Heart right ventricle (tissue), 16 donors: ENCODE measurements at regions not wholly inside any gene's neighbourhood (a gene's known extent, or its start where the extent isn't known, plus 50 kb on each side); places are given as distances from the start of the nearest gene placed in this dataset.

Source experiments
- ATAC-seq, 8 donors: fragments of 200-7000 bp; cut with Tn5 transposase; one replicate each; pipeline ENCODE4 v1.9.1; 2020; ENCODE audit warnings: mild to moderate bottlenecking in 8 of 8, moderate library complexity in 8 of 8, moderate number of reproducible peaks in 1 of 8
- DNase-seq, 2 donors: peaks; one replicate each; pipeline ENCODE4 v3.0.0-alpha.2; 2020
- H3K27ac ChIP-seq, 10 donors: fragments of 200-600 bp; sonication (generic) in 2 of 10; one replicate each; pipeline versions ENCODE4 v1.5.0 to v1.8.0; 2020 to 2022; ENCODE audit warnings: mild to moderate bottlenecking in 3 of 10
- H3K27me3 ChIP-seq, 7 donors: fragments of 200-600 bp; one replicate each; pipeline ENCODE4 v1.8.0; 2021 to 2022; ENCODE audit warnings: mild to moderate bottlenecking in 2 of 7
- H3K36me3 ChIP-seq, 9 donors: fragments of 200-600 bp; sonication (generic) in 1 of 9; one replicate each; pipeline versions ENCODE4 v1.5.0 to v1.8.0; 2020 to 2022; ENCODE audit warnings: mild to moderate bottlenecking in 2 of 9
- H3K4me1 ChIP-seq, 9 donors: fragments of 200-600 bp; sonication (generic) in 1 of 9; one replicate each; pipeline versions ENCODE4 v1.5.0 to v1.8.0; 2020 to 2022; ENCODE audit warnings: mild to moderate bottlenecking in 4 of 9
- H3K4me3 ChIP-seq, 10 donors: fragments of 200-600 bp; sonication (generic) in 2 of 10; one replicate each; pipeline versions ENCODE4 v1.5.0 to v1.8.0; 2020 to 2022; ENCODE audit warnings: mild to moderate bottlenecking in 7 of 10, moderate library complexity in 2 of 10
- H3K9me3 ChIP-seq, 11 donors: fragments of 200-600 bp in 10 of 11; sonication (generic) in 2 of 11; one replicate each; pipeline versions ENCODE4 v1.5.0 to v1.8.0; 2013 to 2022; ENCODE audit warnings: mild to moderate bottlenecking in 2 of 11, control low read depth in 1 of 11, moderate library complexity in 1 of 11
- CTCF ChIP-seq, 9 donors: fragments of 200-600 bp; sonication (generic) in 2 of 9; IDR thresholded peaks; one replicate each; pipeline versions ENCODE4 v1.5.0 to v1.8.0; 2021 to 2022; ENCODE audit warnings: antibody characterized with exemption in 9 of 9, mild to moderate bottlenecking in 5 of 9, moderate library complexity in 1 of 9
- WGBS, 2 donors: extraction: QIAGEN DNeasy Blood & Tissue Kit; methylation state at CpG; one replicate each; pipeline ENCODE4 v1.1.7; 2013; ENCODE audit warnings: inconsistent platforms in 1 of 2; 5-methylcytosine and 5-hydroxymethylcytosine counted together
- intact Hi-C, 10 donors: fragments of 100-400 bp; cut with DNase I; formaldehyde crosslinking; loops; one replicate each; pipeline versions ENCODE4 v1.11.1 to v1.14.2; 2022
- donor health status: Arrhythmogenic right ventricular cardiomyopathy.
- donor health status: ischemic (EF 13 %, LVEDD 7.1; RV severe dilation, severe dysfunction).
- donor health status: healthy with polysubstance abuse.
- donor health status: DM: no; HTN: yes; CAD: no.
- donor health status: DM: no; HTN: no; CAD: no.
- donor health status: ischemic (EF 25% LVEDD 6.9; RV normal size, moderate dysfunction).
- donor health status: ischemic (EF 25% LVEDD 5.7; RV mildly dilated, moderate dysfunction).
- donor health status: healthy.
- donor health status: DM: yes; HTN: yes; CAD: no.
- donor health status: Ischemic cardiomyopathy.
- donor health status: ischemic (EF 35%, LVEDD 5.7; RV mildly dilated, moderate dysfunction).
- donor health status: nonischemic (EF 11% LVEDD 7.7; RV severe dilation, severe dysfunction).
- donor health status: DM: yes; HTN: yes; CAD: no.
- donor health status: PGD.
- donor health status: ischemic (EF 29% LVEDD 5.4; RV normal size, mild dysfunction).
- donor health status: nonischemic (EF 23%, LVEDD 6.1; RV moderate dilation, normal function).

GRCh38 chr2:156157670-156158069 lies 174.9 kb downstream of the NR4A2 start:
- TF ChIP-seq CTCF (IDR thresholded peaks at IDR 0.05): no peak
- intact Hi-C loops: no loop called here
- H3K9me3 ChIP-seq: no peaks in the 10 kb centered on the region

GRCh38 chr2:156156580-156156979 lies 175.9 kb downstream of the NR4A2 start:
- Histone ChIP-seq H3K4me1 (no peaks in the 10 kb centered on the region), H3K27me3 (no peaks in the 10 kb centered on the region), H3K36me3 (no peaks in the 10 kb centered on the region), H3K9me3 (no peaks in the 10 kb centered on the region), H3K4me3 (no peak overlapping the region), H3K27ac (no peak overlapping the region)
- ATAC-seq (no peak), DNase-seq (no peak)
- intact Hi-C loops: no loop called here
- 61 to 66% methylated on average over 2 of the region's 2 CpGs for WGBS, 2 donors
- peak in 6 of 9 donors; percentile 14 to 33 (median 26) for TF ChIP-seq CTCF (IDR thresholded peaks at IDR 0.05)

More at GRCh38 chr2:156157670-156158069, 174.9 kb downstream of the NR4A2 start:
- H3K4me3 ChIP-seq: no peak overlapping the region
- H3K27ac ChIP-seq: no peak overlapping the region
- DNase-seq: no peak
- no peaks in the 10 kb centered on the region for H3K36me3 ChIP-seq
- no peaks in the 10 kb centered on the region for H3K4me1 ChIP-seq
- H3K27me3 ChIP-seq: no peaks in the 10 kb centered on the region
- WGBS, 2 donors: 30 to 34% methylated on average over 1 of the region's 1 CpG
- no peak for ATAC-seq

- intact Hi-C loops: no loop called here
- Histone ChIP-seq H3K4me3 (no peak overlapping the region), H3K9me3 (no peaks in the 10 kb centered on the region), H3K36me3 (no peaks in the 10 kb centered on the region), H3K4me1 (no peaks in the 10 kb centered on the region), H3K27ac (no peak overlapping the region), H3K27me3 (no peaks in the 10 kb centered on the region)
- TF ChIP-seq CTCF (IDR thresholded peaks at IDR 0.05): no peak
- ATAC-seq (no peak), DNase-seq (no peak)
- WGBS, 2 donors: 84% methylated on average over 3 of the region's 3 CpGs
Observed at GRCh38 chr2:156155319-156155718, 177.2 kb downstream of the NR4A2 start.

GRCh38 chr2:156151351-156151750 lies 181.2 kb downstream of the NR4A2 start:
- TF ChIP-seq CTCF (IDR thresholded peaks at IDR 0.05): no peak
- intact Hi-C loops: no loop called here
- Histone ChIP-seq H3K36me3 (no peaks in the 10 kb centered on the region), H3K4me3 (no peak overlapping the region), H3K27ac (no peak overlapping the region), H3K9me3 (no peaks in the 10 kb centered on the region), H3K4me1 (no peaks in the 10 kb centered on the region), H3K27me3 (no peaks in the 10 kb centered on the region)
- DNase-seq (no peak), ATAC-seq (no peak)
- 93% methylated on average over 1 of the region's 1 CpG for WGBS, 2 donors
